NCI-H524 (cell line): ENCODE measurements at regions not wholly inside any gene's neighbourhood (a gene's known extent, or its start where the extent isn't known, plus 50 kb on each side); places are given as distances from the start of the nearest gene placed in this dataset.

Source experiments
- DNase-seq, 2 experiments: peaks; one replicate each; lab custom pipeline; 2025; lab: John Stamatoyannopoulos, UW

DNA sequence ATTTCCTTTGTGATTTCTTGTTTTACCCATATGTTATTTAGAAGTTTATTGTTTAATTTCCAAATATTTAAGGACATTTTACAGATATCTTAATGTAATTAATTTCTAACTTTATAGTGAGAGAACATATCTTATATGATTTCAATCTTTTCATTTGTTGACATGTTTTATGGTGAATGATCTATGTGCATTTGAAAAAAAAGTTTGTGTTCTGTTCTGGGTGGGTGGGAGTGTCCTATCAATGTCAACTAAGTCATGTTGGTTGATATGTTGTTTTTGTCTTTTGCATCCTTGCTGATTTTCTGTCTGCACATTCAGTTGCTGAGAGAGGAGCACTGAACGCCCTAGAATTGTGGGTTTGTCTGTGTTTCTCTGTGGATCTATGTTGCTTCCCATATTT lies 50.3 kb upstream of the CBFA2T3 start:
- DNase-seq: no peak

DNA sequence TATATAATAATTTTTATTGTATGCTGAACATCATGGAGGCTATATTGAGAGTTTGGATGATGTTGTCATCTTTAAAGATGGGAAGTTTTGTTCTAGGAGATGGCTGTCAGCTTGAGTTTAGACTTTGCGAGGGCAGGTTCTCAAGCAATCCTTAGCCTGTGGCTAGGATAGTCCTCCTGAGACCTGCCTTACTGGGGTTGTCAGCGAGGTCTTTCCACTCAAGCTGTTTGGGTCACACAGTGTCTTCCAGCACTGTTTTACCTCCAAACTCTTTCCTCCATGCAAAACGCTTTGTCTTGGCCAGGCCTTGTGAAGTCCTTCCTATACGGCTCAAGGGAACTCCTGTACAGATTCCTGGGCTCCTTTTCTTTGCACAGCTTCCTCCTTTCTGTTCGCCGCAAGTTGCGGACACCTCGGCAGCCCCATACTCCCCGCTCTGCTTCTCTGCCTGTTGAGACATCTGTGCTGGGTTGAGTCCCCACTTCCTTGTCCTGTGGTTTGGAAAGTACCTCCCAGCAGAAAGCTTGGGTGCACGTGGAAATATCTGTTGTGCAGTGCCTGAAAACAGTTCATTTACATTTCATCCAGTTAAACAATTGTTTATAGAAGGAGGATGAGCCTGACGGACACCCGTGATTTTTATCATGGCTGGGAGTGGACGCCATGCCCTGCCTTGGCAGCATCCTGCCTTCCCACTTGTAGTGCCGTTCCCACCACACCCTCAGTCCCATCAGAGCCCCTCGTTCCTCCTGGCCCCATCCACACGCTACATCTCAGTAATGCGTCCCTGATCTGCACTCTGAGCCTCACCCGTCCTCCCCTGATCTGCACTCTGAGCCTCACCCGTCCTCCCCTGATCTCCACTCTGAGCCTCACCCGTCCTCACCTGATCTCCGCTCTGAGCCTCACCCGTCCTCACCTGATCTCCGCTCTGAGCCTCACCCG lies 55.0 kb upstream of the CBFA2T3 start:
- DNase-seq: no peak

DNA sequence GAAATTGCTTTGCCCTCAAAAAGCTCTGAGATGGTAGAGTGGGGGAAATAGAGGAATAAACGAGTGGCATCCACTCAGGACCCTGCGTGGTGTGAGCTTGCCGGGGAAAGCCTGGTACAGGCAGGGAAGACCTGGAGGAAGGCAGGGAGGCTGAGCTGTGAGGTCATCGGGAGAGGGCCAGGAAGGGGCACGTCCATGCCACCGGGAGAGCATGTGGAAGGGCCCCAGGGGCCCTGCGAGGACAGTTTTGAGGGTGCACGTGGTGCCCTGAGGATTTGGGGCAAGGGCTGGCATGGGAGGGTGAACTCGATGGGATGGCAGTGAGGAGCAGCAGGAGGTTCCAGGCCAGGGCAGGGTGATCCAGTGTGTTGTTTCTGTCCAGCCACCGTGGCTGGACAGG lies 56.3 kb upstream of the CBFA2T3 start:
- no peak for DNase-seq

DNA sequence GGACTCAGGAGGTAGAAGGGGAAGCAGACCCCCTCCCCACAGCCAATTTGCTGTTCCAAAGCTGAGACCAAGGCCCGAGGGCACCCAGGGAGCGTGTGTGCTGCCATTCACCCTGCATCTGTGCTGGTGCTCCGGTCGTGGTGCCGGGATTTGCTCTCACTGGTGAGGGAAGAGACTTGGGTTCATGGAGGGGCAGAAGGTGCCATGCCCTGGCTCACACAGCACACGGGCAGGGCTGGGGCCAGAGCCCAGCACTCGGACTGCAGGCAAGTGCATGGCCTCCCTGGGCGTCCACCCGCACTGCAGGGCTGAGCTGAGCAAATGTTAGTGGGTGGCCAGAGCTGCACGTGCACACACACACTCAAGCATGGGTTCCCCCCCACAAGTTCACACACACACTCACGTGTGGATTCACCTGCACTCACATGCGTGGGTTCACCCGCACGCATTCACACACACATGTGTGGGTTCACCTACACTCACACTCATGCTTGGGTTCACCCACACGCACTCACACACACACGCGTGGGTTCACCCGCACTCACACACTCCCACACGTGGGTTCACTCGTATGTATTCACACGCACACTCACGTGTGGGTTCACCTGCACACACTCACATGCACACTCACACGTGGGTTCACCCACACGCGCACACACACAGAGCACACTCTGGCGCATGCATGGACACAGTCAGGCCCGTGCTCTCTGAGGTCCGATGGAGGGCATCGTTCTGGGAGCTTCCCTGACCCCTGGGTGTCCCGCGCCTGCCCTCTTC lies 57.0 kb upstream of the CBFA2T3 start:
- no peak for DNase-seq

DNA sequence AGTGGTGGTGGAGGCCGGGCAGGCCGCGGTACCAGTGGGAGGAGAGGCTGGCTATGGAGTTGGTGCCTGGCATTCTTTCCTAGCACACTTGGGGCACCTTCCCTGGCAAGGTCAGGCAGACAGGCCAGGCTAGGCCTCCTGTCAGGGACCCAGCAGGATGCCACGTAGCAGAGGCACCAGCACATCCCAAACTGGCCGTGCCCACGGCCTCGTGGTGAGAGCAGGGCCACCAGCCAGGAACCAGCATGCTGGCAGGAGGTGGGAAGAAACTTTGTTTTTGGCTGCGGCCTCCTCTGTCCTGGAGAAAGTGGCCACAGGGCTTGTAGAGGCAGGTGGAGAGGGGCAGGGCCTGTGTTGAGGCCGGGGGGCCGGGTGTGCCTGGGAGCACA lies 57.6 kb upstream of the CBFA2T3 start:
- no peak for DNase-seq

DNA sequence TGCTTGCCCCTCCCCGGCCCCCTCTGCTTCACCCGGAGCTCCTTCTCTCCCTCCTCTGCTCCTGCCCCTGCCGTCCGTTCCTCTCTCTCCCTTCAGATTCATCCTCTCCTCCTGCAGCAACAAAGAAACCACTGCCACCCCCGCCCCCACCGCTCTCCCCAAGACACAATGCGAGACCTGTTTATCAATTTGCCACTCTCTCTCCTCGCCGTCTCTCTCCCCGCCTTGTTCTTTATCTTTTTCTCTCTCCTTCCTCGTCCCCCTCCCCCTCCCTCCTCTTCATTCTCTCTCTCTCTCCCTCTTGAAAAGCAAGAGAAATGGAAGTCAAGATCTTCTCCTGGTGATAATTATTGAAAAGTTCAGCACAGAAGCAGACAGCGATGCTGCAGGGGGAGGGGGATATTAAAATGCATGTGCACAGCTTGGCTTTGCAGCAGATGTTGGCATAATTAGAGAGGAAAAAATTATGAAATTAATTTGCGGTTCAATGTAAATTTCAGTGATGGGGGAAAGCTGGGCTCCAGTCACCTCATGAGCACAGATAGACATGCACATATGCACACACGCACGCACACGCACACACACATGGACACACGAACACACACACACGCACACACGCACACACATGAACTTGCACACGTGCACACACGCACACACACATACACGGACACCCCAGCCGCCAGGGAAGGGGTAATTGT lies 58.1 kb upstream of the CBFA2T3 start:
- DNase-seq: peak; percentile 81 to 90

DNA sequence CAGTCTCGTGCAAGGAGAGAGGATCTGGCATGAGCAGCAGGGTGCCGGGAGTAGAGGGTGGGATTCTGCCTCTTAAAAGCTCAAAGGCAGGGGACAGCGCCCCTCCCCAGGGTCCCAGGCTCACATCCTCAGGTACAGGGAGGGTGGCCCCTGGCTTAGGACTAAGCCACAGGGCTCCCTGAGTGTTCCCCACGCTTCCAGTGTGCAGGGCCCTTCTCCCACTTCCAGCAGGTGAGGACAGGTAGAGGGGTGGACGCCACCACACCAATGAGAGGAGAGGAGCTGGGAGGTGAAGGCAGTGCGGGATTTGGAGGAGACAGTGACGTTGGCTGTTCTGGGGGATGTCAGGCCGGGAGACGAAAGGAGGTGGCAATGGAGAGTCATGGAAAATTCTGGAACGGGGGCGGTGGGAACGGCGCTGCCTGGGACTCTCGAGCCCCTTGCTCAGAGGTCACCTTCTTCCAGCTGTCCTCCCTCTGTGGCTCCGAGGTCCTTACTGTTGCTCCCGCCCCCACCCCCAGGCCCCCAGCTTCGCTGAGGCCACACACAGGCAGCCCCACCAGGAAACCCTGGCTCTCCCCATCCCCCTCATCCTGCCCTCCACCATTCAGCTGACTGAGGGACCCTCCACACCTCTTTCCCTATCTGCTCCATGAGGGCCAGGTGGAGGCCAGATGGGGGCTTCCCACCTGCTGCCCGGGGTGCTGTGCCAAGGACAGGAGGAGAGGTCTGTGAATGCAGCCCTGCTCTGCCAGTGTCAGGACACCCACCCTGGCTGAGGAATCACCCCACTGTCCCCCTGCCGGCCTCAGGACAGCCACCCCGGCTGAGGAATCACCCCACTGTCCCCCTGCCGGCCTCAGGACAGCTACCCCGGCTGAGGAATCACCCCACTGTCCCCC lies 57.7 kb upstream of the ACSF3 start:
- DNase-seq: peak; percentile 52 to 70

DNA sequence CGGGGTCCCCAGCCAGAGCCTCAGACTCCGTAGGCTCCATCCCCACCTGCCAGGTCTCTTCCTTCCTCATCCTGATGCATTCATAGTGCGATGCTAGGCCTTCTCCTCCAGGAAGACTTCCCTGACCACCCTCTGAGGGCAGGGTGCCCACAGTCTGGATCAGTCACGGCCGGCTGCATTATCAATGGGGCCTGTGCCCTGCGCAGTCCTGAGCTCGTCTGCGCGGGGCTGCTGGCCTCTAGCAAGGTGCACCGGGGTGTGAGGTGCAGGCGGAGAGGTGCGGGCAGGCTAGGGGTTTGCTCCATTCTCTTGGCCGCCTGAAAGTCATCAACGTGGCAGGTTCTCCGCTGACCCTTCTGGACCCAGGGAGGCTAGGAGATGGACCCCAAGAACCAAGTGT lies 56.9 kb upstream of the ACSF3 start:
- DNase-seq: peak; percentile 30 to 34

DNA sequence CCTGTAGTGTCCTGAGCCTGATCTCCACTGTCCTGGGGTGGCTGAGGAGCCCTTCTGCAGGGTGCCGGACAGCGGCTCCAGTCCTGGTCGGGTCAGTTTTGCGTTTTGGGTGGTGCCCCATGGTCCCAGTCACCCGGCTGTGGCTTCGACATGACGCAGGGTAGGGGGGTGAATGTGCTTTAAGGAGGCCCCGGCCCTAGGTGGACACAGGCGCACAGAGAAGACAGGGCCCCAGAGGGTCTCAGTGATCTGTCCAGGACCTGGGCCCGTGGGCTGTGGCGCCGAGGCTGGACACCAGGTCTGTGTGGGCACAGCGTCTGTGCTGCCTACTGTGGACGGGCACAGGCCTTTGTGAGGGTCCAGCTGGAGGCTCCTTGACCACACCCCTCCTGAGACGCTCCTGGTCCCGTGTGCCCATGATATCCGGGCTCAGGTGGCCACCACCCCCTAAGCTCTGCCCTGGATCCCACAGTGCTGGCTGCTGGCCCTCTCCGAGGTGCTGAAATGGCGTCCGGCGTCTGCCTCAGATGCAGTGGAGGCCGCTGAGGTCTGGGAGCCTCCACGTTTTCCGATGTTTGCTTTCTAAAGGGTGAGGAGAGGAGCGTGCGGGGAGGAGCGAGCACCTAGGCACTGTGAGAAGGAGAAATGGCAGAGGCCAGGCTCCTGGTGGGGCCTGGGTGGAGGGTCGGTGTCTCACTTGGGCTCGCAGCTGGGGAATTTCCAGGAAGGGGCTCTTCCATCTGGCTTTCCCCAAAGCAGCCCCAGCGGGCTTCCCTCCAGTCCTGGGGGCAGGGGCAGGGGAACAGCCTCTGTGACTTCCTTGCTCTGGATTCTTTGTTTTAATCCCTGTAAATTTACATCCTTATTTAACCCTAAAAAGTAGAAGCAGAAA lies 56.1 kb upstream of the ACSF3 start:
- peak; percentile 42 to 59 for DNase-seq

DNA sequence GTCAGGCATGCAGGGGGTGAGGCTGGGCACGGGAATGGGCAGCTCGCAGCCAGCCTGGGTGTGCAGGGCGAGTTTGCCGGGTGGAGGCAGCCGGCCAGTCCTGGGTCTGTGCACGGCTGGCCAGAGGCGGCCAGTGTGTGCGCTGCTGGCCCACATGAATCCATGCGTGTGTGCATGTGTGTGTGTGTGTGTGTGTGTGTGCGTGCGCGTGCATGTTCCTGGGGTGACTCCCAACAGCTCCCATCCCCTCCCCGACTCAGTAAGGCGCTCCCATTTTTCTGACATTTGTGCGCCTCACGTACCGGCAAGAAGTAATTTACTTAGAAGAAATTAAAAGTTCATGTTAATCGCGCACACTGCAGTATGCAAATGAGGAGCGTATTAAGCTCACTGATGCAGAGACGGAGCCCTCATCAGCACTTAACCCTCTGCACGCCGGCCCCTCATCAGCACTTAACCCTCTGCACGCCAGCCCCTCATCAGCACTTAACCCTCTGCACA lies 55.4 kb upstream of the ACSF3 start:
- DNase-seq: peak; percentile 72 to 76

DNA sequence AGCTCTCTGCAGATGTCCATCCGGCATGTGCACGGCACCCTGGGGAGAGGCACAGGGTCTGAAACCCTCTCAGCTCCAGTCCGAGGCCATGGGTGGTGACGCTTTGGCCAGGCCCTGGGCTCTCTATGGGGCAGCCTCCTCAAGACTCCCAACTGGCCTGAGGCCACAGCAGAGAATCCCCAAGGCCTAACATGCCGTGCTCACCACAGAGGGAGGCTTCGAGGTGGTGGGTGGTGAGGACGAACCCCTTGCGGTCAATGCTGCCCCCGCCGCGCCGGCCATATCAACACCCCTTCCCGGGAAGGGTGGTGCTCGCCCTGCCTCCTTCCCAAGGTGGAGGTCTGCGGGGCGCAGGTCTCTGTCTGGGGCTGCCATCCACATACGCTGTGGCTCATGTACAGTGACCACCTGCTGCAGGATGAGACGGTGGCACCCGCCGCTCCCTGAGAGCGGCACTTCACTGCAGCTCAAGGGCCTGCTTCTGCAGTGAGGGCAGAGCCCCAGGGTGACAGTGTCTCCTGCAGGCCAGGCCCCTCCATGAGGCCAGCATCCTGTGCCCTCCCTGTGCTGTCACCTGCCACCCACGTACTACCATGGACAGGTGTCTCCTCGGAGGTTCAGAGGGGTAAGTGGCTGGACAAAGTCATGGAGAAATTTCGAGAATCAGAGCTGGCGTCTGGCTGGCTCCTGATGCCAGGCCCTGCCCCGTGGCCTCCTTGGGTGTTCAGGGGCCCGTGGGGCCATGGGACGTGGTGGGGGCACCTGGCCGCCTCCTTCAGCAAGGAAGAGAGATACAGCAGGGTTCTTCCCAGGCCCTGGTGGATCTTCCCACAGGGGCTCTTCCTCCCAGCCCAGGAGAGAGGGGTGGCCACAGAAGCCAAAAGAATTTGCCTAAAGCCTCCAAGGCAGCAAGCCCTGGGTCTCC lies 54.6 kb upstream of the ACSF3 start:
- peak; percentile 41 to 84 for DNase-seq

DNA sequence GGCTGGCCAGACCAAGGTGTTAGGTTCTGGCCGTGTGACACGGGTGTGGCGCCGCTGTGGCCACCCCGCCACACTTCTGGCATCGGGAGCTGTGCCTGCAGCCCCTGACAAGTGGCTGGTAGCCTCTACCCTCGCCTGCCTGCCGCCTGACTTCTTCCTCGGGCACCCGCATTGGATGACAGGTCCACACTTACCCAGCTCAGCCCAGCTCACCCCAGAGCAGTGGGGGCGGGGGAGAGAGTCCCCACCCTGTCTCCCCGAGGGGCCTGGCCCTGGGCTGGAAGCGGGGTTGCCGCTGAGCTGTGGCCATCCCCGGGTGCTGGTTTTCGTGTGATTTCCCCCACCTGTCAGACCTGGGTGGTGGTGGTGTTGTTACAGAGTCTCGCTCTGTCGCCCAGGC lies 53.9 kb upstream of the ACSF3 start:
- DNase-seq: no peak

DNA sequence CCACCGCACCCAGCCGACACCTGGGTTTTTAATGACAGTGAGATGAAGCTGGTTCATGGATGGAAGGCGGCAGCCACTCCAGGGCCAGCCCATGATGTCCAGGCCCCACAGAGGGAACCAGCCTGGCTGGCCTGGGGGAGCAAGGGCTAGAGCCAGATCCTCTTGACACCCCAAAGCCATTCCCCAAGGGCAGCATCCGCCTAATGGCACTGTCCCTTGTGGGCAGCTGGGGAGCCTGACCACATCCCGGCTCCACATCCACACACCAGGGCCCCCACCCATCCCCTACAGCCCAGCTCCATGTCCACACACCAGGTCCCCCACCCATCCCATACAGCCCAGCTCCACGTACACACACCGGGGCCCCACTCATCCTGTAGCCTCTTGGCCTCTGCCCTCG lies 53.3 kb upstream of the ACSF3 start:
- no peak for DNase-seq

DNA sequence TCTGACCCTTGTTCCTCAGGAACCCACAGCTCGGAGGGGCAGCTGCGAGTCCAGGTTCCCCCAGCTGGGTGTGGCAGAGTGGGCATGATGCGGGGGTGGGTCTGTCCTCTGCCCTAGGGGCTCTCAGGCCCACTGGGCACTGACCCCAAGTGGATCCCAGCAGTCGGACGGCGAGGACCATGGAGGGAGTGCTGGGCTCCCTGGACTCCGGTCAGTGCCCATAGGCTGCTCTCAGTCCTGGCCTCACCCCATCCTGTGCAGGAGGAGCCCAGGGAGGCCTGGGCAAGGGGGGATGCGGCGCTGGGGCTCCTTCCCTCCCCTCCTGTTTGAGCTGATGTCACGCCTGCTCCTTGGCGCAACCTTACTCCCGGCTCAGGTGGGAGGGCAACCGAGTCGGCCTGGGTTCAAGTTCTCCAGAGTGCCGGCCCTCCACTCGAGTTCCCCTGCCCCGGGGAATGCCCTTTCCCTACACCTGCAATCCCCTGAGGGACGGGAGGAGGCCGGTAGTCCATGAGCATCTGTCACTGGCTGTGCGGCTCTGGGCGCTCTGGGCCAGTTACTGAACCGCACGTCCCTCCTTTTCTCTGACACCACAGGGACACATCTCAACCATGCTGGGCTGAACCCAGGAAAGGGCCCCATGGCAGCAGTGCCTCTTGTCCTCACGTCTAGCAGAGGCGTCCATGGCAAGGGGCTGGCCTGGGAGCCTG lies 52.6 kb upstream of the ACSF3 start:
- no peak for DNase-seq

DNA sequence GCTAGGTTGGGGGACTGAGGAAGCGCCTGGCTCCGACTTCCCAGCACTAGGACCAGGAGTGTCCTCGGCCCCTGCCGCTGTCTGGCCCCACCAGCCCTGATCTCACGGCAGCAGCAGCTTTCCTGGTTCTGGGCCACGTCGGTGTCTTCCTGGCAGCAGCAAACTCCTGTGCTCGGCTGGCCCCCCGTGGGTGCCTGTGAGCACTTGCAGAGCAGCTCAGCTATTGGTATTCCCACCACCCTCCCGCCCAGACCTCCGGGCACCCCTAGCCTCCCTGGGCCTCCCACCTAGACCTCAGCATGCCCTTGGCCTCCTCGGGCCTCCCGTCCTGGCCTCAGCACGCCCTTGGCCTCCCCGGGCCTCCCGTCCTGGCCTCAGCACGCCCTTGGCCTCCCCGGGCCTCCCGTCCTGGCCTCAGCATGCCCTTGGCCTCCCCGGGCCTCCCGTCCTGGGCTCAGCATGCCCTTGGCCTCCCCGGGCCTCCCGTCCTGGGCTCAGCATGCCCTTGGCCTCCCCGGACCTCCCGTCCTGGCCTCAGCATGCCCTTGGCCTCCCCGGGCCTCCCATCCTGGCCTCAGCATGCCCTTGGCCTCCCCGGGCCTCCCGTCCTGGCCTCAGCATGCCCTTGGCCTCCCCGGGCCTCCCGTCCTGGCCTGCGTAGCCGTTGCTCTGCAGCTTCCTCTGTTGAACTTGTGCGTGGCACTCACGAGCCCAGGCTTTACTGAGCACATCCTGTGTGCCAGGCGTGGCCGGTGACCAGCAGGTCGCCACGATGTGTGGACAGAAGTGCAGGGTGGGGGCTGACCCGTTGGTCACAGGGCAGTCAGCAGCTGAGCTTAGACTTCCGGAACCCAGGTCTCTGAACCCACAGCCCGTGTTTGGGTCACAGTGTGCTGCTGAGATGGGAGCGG lies 51.8 kb upstream of the ACSF3 start:
- no peak for DNase-seq

DNA sequence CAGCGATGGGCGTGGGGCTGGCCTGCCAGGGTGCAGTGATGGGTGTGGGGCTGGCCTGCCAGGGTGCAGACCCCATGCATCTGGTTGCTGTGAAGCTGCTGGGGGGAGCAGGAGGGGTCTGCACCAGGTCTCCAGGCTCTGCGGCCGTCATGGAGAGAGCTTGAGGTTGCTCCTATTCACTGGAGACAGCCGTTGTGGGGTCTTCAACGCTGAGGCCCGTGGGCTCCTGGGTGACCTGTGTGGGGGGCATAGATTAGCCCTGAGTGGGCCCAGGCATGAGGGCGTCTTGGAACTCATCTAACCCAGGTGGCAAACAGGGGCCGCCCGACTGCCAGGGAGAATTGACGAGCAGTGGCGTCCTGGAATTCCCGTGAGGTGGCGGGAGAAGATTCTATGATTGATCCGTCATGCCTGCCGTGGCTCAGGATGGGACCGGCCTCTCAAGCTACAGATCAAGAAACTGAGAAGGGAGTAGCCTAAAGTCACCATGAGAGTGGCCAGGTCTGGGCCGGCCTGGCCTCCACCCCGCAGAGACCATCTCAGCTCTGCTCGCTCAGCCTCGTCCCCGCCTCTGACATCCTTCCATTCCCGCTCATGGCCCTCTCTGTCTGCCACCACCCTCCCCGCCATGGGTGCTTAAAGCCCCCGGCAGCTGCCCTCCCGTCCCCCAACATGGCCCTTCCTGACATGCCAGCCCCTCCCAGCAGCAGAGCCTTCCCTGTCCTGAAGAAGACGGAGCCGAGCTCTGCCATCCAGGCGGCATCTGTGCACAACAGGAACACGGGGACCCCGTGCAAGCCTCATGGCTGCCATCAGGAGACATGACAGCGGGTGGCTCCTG lies 50.7 kb upstream of the ACSF3 start:
- no peak for DNase-seq
